ENCODE measurements at regions not wholly inside any gene's neighbourhood (a gene's known extent, or its start where the extent isn't known, plus 50 kb on each side); places are given as distances from the start of the nearest gene placed in this dataset.

DNA sequence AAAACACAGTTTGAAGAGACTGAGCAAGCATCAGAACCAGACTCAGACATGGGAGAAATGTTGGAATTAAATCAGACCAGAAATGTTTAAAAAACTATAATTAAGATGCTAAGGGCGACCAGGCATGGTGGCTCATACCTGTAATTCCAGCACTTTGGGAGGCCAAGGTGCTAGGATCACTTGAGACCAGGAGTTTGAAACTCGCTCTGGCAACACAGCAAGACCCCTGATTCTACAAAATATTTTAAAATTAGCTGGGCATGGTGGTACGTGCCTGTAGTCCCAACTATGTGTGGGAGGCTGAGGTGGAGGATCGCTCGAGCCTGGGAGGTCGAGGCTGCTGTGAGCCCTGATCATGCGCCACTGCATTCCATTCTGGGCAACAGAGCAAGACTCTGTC is 160.3 kb downstream of the COPRS start:
- TF ChIP-seq, protein P1, sequence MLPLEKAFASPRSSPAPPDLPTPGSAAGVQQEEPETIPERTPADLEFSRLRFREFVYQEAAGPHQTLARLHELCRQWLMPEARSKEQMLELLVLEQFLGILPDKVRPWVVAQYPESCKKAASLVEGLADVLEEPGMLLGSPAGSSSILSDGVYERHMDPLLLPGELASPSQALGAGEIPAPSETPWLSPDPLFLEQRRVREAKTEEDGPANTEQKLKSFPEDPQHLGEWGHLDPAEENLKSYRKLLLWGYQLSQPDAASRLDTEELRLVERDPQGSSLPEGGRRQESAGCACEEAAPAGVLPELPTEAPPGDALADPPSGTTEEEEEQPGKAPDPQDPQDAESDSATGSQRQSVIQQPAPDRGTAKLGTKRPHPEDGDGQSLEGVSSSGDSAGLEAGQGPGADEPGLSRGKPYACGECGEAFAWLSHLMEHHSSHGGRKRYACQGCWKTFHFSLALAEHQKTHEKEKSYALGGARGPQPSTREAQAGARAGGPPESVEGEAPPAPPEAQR (tag by site-specific recombination; IDR thresholded peaks at IDR 0.05), result no peak
- TF ChIP-seq, protein P2, sequence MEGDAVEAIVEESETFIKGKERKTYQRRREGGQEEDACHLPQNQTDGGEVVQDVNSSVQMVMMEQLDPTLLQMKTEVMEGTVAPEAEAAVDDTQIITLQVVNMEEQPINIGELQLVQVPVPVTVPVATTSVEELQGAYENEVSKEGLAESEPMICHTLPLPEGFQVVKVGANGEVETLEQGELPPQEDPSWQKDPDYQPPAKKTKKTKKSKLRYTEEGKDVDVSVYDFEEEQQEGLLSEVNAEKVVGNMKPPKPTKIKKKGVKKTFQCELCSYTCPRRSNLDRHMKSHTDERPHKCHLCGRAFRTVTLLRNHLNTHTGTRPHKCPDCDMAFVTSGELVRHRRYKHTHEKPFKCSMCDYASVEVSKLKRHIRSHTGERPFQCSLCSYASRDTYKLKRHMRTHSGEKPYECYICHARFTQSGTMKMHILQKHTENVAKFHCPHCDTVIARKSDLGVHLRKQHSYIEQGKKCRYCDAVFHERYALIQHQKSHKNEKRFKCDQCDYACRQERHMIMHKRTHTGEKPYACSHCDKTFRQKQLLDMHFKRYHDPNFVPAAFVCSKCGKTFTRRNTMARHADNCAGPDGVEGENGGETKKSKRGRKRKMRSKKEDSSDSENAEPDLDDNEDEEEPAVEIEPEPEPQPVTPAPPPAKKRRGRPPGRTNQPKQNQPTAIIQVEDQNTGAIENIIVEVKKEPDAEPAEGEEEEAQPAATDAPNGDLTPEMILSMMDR (tag by site-specific recombination; IDR thresholded peaks at IDR 0.05), result no peak
- TF ChIP-seq ZFP41 (tag by site-specific recombination; IDR thresholded peaks at IDR 0.05; ENCODE audit: borderline replicate concordance) (no peak), SALL2 (tag by site-specific recombination; IDR thresholded peaks at IDR 0.05; ENCODE audit: borderline replicate concordance) (no peak), ZNF274 (IDR thresholded peaks at IDR 0.05; ENCODE audit: low read length) (no peak), ZNF274 (tag by site-specific recombination; IDR thresholded peaks at IDR 0.05; ENCODE audit: borderline replicate concordance) (no peak), ZBTB8A (tag by site-specific recombination; IDR thresholded peaks at IDR 0.05) (no peak), MZF1 (tag by site-specific recombination; IDR thresholded peaks at IDR 0.05; ENCODE audit: borderline replicate concordance) (no peak), ZNF610 (tag by site-specific recombination; IDR thresholded peaks at IDR 0.05; ENCODE audit: borderline replicate concordance) (no peak), ZNF138 (tag by site-specific recombination; IDR thresholded peaks at IDR 0.05; ENCODE audit: borderline replicate concordance) (no peak), ZNF830 (tag by site-specific recombination; IDR thresholded peaks at IDR 0.05; ENCODE audit: low read depth) (no peak)
- TF ChIP-seq, protein P3, sequence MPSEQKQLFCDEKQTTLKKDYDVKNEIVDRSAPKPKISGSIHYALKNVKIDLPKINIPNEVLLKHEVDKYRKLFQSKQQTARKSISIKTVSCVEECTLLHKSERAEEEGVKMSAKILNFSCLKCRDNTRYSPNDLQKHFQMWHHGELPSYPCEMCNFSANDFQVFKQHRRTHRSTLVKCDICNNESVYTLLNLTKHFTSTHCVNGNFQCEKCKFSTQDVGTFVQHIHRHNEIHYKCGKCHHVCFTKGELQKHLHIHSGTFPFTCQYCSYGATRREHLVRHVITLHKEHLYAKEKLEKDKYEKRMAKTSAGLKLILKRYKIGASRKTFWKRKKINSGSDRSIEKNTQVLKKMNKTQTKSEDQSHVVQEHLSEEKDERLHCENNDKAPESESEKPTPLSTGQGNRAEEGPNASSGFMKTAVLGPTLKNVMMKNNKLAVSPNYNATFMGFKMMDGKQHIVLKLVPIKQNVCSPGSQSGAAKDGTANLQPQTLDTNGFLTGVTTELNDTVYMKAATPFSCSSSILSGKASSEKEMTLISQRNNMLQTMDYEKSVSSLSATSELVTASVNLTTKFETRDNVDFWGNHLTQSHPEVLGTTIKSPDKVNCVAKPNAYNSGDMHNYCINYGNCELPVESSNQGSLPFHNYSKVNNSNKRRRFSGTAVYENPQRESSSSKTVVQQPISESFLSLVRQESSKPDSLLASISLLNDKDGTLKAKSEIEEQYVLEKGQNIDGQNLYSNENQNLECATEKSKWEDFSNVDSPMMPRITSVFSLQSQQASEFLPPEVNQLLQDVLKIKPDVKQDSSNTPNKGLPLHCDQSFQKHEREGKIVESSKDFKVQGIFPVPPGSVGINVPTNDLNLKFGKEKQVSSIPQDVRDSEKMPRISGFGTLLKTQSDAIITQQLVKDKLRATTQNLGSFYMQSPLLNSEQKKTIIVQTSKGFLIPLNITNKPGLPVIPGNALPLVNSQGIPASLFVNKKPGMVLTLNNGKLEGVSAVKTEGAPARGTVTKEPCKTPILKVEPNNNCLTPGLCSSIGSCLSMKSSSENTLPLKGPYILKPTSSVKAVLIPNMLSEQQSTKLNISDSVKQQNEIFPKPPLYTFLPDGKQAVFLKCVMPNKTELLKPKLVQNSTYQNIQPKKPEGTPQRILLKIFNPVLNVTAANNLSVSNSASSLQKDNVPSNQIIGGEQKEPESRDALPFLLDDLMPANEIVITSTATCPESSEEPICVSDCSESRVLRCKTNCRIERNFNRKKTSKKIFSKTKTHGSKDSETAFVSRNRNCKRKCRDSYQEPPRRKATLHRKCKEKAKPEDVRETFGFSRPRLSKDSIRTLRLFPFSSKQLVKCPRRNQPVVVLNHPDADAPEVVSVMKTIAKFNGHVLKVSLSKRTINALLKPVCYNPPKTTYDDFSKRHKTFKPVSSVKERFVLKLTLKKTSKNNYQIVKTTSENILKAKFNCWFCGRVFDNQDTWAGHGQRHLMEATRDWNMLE (tag by site-specific recombination; conservative IDR thresholded peaks at IDR 0.05; ENCODE audit: low read depth), result no peak
- TF ChIP-seq, protein P4, sequence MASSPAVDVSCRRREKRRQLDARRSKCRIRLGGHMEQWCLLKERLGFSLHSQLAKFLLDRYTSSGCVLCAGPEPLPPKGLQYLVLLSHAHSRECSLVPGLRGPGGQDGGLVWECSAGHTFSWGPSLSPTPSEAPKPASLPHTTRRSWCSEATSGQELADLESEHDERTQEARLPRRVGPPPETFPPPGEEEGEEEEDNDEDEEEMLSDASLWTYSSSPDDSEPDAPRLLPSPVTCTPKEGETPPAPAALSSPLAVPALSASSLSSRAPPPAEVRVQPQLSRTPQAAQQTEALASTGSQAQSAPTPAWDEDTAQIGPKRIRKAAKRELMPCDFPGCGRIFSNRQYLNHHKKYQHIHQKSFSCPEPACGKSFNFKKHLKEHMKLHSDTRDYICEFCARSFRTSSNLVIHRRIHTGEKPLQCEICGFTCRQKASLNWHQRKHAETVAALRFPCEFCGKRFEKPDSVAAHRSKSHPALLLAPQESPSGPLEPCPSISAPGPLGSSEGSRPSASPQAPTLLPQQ (tag by site-specific recombination; IDR thresholded peaks at IDR 0.05), result no peak

Data from HEK293 (cell line).